Activated T-helper 1 cell treated with anti-CD3 and anti-CD28 coated beads, Interleukin-12 subunit alpha, Interleukin-12 subunit beta, Interleukin-2, Interleukin-4 antibody, amounts not matched to agents 30 ng/mL and 10 ng/mL and 1 ng/mL, durations not matched to agents 14 hours and 24 hours and 36 hours (primary cell): ENCODE measurements at regions not wholly inside any gene's neighbourhood (a gene's known extent, or its start where the extent isn't known, plus 50 kb on each side); places are given as distances from the start of the nearest gene placed in this dataset.

Experiments used
- DNase-seq: peaks from one replicate; pipeline ENCODE4 v3.0.0; 2021; ENCODE audit warnings: low spot score
- H3K27ac Mint-ChIP-seq: one replicate; pipeline ENCODE4 v1.8.0; 2021; ENCODE audit warnings: mild to moderate bottlenecking, mixed read lengths
- H3K27me3 Mint-ChIP-seq: one replicate; pipeline ENCODE4 v1.8.0; 2022; ENCODE audit warnings: mild to moderate bottlenecking, moderate library complexity, mixed read lengths; ENCODE audit not compliant: insufficient read depth
- H3K36me3 Mint-ChIP-seq: one replicate; pipeline ENCODE4 v1.8.0; 2021; ENCODE audit warnings: low read depth, mixed read lengths
- H3K4me1 Mint-ChIP-seq: one replicate; pipeline ENCODE4 v1.8.0; 2021; ENCODE audit warnings: low read depth, mixed read lengths
- H3K4me3 Mint-ChIP-seq: one replicate; pipeline ENCODE4 v1.8.0; 2021; ENCODE audit warnings: mild to moderate bottlenecking, moderate library complexity, mixed read lengths
- H3K9me3 Mint-ChIP-seq: one replicate; pipeline ENCODE4 v1.8.0; 2021; ENCODE audit warnings: mixed read lengths
- intact Hi-C: fragments of 100-400 bp; cut with micrococcal nuclease; formaldehyde crosslinking; loops from one replicate; pipeline ENCODE4 v1.15.1; 2024

DNA sequence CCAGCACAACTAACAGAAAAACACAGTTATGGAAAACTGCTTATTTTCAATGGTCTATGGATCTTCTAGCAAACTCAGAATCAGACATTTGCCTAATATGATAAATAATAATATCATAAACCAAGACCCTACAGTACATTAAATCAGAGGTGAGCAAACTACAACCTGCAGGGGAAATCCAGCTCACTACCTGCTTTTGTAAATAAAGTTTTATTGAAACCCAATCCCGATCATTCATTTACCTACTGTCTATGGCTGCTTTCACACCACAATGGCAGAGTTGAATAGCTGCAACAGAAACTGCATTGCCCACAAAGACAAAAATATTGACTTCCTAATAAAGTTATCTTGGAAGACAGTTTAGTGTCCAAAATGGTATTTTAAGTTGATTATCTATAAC, 108.5 kb downstream of the ELAPOR2 start:
- no peaks in the 10 kb centered on the region for H3K9me3 Mint-ChIP-seq
- no peak for DNase-seq
- intact Hi-C loops, result no loop called here
- peaks cover 5% of the 10 kb centered on the region for H3K4me1 Mint-ChIP-seq
- no peaks in the 10 kb centered on the region for H3K36me3 Mint-ChIP-seq
- no peak overlapping the region for H3K4me3 Mint-ChIP-seq
- no peak overlapping the region for H3K27ac Mint-ChIP-seq
- H3K27me3 Mint-ChIP-seq, result peaks cover 1% of the 10 kb centered on the region

GRCh38 chr7:86950360-86950759, 109.1 kb downstream of the ELAPOR2 start:
- peaks cover 5% of the 10 kb centered on the region for H3K4me1 Mint-ChIP-seq
- peaks cover 1% of the 10 kb centered on the region for H3K27me3 Mint-ChIP-seq
- H3K27ac Mint-ChIP-seq, result no peak overlapping the region
- DNase-seq, result no peak
- H3K4me3 Mint-ChIP-seq, result no peak overlapping the region
- intact Hi-C loops, result no loop called here
- H3K9me3 Mint-ChIP-seq, result no peaks in the 10 kb centered on the region
- H3K36me3 Mint-ChIP-seq, result no peaks in the 10 kb centered on the region

DNA sequence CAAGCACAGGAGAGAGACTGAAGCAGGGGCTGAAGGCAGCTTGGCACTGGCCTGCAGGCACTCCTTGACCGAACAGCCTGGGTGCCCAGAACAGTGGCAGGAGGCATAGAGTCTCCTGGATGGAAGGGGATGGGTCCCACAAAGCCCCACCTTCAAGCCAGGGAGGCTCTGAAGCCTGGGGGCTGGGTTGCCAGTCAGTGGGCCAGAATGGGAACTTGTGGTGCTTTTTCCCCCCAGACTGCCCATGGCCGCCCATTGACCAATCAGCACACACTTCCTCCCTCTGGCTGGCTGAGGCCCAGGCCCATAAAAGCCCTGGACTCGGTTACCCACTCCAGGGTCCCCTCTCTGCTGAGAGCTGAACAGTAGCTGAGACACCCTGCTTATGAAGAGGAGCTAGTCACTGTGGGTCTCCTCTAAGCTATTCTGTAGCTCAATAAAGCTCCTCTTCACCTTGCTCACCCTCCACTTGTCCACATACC, 109.6 kb downstream of the ELAPOR2 start:
- peaks cover 5% of the 10 kb centered on the region for H3K4me1 Mint-ChIP-seq
- no peak overlapping the region for H3K4me3 Mint-ChIP-seq
- no peak for DNase-seq
- H3K27ac Mint-ChIP-seq, result no peak overlapping the region
- no peaks in the 10 kb centered on the region for H3K36me3 Mint-ChIP-seq
- intact Hi-C loops, result no loop called here
- H3K9me3 Mint-ChIP-seq, result no peaks in the 10 kb centered on the region
- peaks cover 1% of the 10 kb centered on the region for H3K27me3 Mint-ChIP-seq

GRCh38 chr7:86949052-86949778, 110.2 kb downstream of the ELAPOR2 start:
- intact Hi-C loops, result no loop called here
- H3K27ac Mint-ChIP-seq, result no peak overlapping the region
- H3K27me3 Mint-ChIP-seq, result peaks cover 1% of the 10 kb centered on the region

DNA sequence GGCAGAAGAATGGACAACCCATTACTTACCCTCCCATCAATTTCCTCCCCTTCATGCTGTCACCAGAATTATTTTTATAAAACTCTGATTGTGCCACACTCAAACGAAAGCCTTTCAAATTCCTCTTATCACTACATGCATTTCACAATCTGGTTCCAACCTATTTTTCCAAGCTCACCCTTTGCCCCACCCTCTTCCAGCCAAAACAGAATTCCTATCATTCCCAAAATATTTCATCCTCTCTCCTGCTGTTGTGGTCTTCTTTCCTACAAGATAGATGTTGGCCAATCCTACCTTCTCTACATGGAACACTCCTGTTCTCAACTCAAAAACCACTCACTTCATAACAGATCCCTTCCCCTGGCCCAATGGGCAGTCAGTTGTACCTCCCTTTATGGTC, 111.5 kb downstream of the ELAPOR2 start:
- Mint-ChIP-seq H3K4me1 (no peaks in the 10 kb centered on the region), H3K27me3 (peaks cover 1% of the 10 kb centered on the region), H3K36me3 (no peaks in the 10 kb centered on the region), H3K4me3 (no peak overlapping the region), H3K9me3 (no peaks in the 10 kb centered on the region), H3K27ac (no peak overlapping the region)
- no peak for DNase-seq
- intact Hi-C loops, result no loop called here

More at GRCh38 chr7:86949052-86949778, 110.2 kb downstream of the ELAPOR2 start:
- peaks cover 5% of the 10 kb centered on the region for H3K4me1 Mint-ChIP-seq
- H3K4me3 Mint-ChIP-seq, result no peak overlapping the region
- H3K36me3 Mint-ChIP-seq, result no peaks in the 10 kb centered on the region
- no peaks in the 10 kb centered on the region for H3K9me3 Mint-ChIP-seq
- no peak for DNase-seq

- Mint-ChIP-seq H3K4me3 (no peak overlapping the region), H3K27ac (no peak overlapping the region), H3K36me3 (no peaks in the 10 kb centered on the region), H3K4me1 (no peaks in the 10 kb centered on the region), H3K27me3 (peaks cover 8% of the 10 kb centered on the region), H3K9me3 (no peaks in the 10 kb centered on the region)
- intact Hi-C loops, result no loop called here
- no peak for DNase-seq
These were observed 116.0 kb downstream of the ELAPOR2 start for GRCh38 chr7:86943447-86943846.

GRCh38 chr7:86942995-86943394, 116.5 kb downstream of the ELAPOR2 start:
- Mint-ChIP-seq H3K27ac (no peak overlapping the region), H3K36me3 (no peaks in the 10 kb centered on the region), H3K4me1 (no peaks in the 10 kb centered on the region), H3K4me3 (no peak overlapping the region), H3K9me3 (no peaks in the 10 kb centered on the region), H3K27me3 (peaks cover 8% of the 10 kb centered on the region)
- intact Hi-C loops, result no loop called here
- DNase-seq, result no peak

DNA sequence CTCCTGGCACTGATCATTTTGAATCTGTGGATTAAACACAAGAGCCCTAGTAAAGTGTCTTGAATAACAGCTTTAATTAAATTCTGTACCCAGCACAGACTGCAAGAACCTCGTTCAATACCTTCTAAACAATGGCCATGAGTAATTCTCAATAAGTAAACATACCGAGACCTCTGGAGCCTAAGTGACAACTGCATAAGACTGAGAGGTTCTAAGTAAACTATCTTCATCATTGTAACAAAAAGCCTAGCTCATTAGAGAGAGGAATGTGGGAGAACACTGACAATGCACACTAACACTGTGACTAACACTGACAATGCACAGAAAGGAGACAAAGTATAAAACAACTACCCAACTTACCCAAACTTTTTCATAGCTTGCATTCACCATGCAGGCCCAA, 117.4 kb downstream of the ELAPOR2 start:
- intact Hi-C loops, result no loop called here
- H3K4me1 Mint-ChIP-seq, result no peaks in the 10 kb centered on the region
- DNase-seq, result no peak
- H3K27me3 Mint-ChIP-seq, result peaks cover 8% of the 10 kb centered on the region
- no peak overlapping the region for H3K27ac Mint-ChIP-seq
- no peaks in the 10 kb centered on the region for H3K9me3 Mint-ChIP-seq
- H3K4me3 Mint-ChIP-seq, result no peak overlapping the region
- H3K36me3 Mint-ChIP-seq, result no peaks in the 10 kb centered on the region

DNA sequence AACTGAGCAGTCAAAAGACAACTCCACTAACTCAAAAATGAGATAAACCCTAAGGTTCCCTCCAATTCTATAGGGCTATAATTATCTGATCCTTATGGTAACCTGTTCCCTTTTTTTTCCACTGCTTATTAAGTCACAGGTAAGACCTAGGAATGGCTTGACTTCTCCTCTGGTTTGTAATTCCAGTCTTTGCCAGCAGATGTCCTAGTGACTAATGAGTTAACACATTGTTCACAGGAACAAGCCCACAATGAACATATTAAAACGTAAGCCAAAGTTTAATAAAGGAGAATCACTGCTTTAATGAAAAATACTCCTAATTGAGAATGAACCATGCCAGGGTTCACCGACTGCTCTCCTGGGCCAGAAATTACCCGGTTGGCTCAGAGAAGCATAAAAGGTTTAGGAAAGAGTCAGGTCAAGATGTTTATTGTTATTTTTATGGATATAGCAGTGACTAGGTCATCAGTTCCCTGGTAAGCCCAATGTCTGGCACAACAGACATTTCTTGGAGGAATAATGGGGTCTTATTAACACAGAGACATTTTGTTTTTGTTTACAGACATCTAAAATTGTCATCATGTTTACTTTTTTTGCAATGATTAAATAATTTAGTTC, 120.1 kb downstream of the ELAPOR2 start:
- Mint-ChIP-seq H3K4me1 (no peaks in the 10 kb centered on the region), H3K27ac (no peak overlapping the region), H3K36me3 (no peaks in the 10 kb centered on the region), H3K27me3 (peaks cover 8% of the 10 kb centered on the region), H3K9me3 (no peaks in the 10 kb centered on the region), H3K4me3 (no peak overlapping the region)
- intact Hi-C loops, result loop anchor here (1.0 to 5.0 kb wide), 3 partner anchors 118 to 298 kb away; partner anchors contain the start of gene ELAPOR2
- DNase-seq, result peak; percentile 14

- Mint-ChIP-seq H3K9me3 (no peaks in the 10 kb centered on the region), H3K27me3 (peaks cover 8% of the 10 kb centered on the region), H3K4me3 (no peak overlapping the region), H3K36me3 (no peaks in the 10 kb centered on the region), H3K4me1 (no peaks in the 10 kb centered on the region), H3K27ac (no peak overlapping the region)
- intact Hi-C loops, result loop anchor here (5.0 kb wide), 1 partner anchor 120 kb away; the partner anchor contains the start of gene ELAPOR2
- no peak for DNase-seq
These were observed 122.0 kb downstream of the ELAPOR2 start for GRCh38 chr7:86937363-86937878.

GRCh38 chr7:86933295-86933845, 126.1 kb downstream of the ELAPOR2 start:
- Mint-ChIP-seq H3K9me3 (no peaks in the 10 kb centered on the region), H3K27me3 (no peaks in the 10 kb centered on the region), H3K4me1 (no peaks in the 10 kb centered on the region), H3K4me3 (no peak overlapping the region), H3K27ac (no peak overlapping the region), H3K36me3 (no peaks in the 10 kb centered on the region)
- DNase-seq, result no peak
- intact Hi-C loops, result no loop called here

DNA sequence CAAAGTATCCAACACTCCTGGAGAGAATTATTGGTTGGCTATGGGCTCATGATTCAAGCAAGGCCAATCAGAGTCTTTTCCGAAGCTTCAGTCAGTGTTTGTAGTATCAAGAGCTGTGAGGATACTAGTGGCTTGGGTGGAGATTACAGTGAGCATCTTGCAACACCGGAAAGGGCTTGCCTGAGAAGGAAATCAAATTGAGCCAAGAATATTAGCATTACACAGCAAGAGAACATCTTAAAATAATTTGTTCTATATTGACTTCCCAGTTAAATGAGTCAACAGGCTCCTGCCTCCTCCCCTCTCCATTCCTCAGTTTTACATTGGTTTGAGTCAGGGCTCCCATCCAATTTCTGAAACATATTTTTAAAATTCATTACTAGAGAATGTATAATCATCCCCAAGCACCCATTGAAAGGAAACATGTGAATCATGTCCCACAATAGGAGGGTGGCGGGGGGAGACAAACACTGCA, 127.4 kb downstream of the ELAPOR2 start:
- DNase-seq, result no peak
- no peak overlapping the region for H3K27ac Mint-ChIP-seq

GRCh38 chr7:86931439-86931838, 128.0 kb downstream of the ELAPOR2 start:
- intact Hi-C loops, result no loop called here
- Mint-ChIP-seq H3K4me1 (no peaks in the 10 kb centered on the region), H3K9me3 (no peaks in the 10 kb centered on the region), H3K36me3 (no peaks in the 10 kb centered on the region), H3K4me3 (no peak overlapping the region), H3K27ac (no peak overlapping the region), H3K27me3 (peaks cover 2% of the 10 kb centered on the region)
- DNase-seq, result no peak

More for the DNA sequence above, 127.4 kb downstream of the ELAPOR2 start:
- intact Hi-C loops, result no loop called here
- Mint-ChIP-seq H3K4me1 (no peaks in the 10 kb centered on the region), H3K4me3 (no peak overlapping the region), H3K27me3 (peaks cover 2% of the 10 kb centered on the region), H3K9me3 (no peaks in the 10 kb centered on the region), H3K36me3 (no peaks in the 10 kb centered on the region)
